Middle frontal gyrus (tissue), 1 donor: ENCODE measurements at regions not wholly inside any gene's neighbourhood (a gene's known extent, or its start where the extent isn't known, plus 50 kb on each side); places are given as distances from the start of the nearest gene placed in this dataset.

Experiments used
- DNase-seq: peaks from one replicate; pipeline ENCODE4 v3.0.0-alpha.2; 2015; ENCODE audit warnings: low spot score; ENCODE audit errors: extremely low spot score

GRCh38 chr7:155999631-156000489 lies 187.6 kb upstream of the SHH start:
- DNase-seq = no peak

- DNase-seq = no peak
Measured at GRCh38 chr7:155998766-155999630, 186.7 kb upstream of the SHH start.

GRCh38 chr7:155998328-155998691 lies 186.0 kb upstream of the SHH start:
- DNase-seq = no peak

GRCh38 chr7:155997431-155998327 lies 185.4 kb upstream of the SHH start:
- DNase-seq = no peak

- no peak for DNase-seq
Measured at GRCh38 chr7:155996718-155997280, 184.5 kb upstream of the SHH start.

- no peak for DNase-seq
Measured at GRCh38 chr7:155995183-155995612, 182.9 kb upstream of the SHH start.

- no peak for DNase-seq
Measured at GRCh38 chr7:155994279-155994811, 182.1 kb upstream of the SHH start.

GRCh38 chr7:155993420-155994278 lies 181.4 kb upstream of the SHH start:
- DNase-seq = no peak

- DNase-seq = no peak
Measured at GRCh38 chr7:155992974-155993373, 180.7 kb upstream of the SHH start.

- no peak for DNase-seq
Measured at GRCh38 chr7:155992538-155992937, 180.3 kb upstream of the SHH start.

GRCh38 chr7:155992107-155992506 lies 179.8 kb upstream of the SHH start:
- no peak for DNase-seq

- no peak for DNase-seq
Measured at GRCh38 chr7:155991470-155991869, 179.2 kb upstream of the SHH start.

- no peak for DNase-seq
Measured at GRCh38 chr7:155988416-155988815, 176.2 kb upstream of the SHH start.

GRCh38 chr7:155987681-155988235 lies 175.5 kb upstream of the SHH start:
- DNase-seq = no peak

- DNase-seq = no peak
Measured at GRCh38 chr7:155986497-155987160, 174.4 kb upstream of the SHH start.

GRCh38 chr7:155985518-155986250 lies 173.4 kb upstream of the SHH start:
- DNase-seq = no peak

- DNase-seq = no peak
Measured at GRCh38 chr7:155984609-155985405, 172.5 kb upstream of the SHH start.
